GM19240 (cell line): ENCODE measurements at regions not wholly inside any gene's neighbourhood (a gene's known extent, or its start where the extent isn't known, plus 50 kb on each side); places are given as distances from the start of the nearest gene placed in this dataset.

Experiments used
- DNase-seq: peaks from one replicate; pipeline ENCODE4 v3.0.0; 2011; ENCODE audit warnings: low spot score; ENCODE audit not compliant: insufficient read length

DNA sequence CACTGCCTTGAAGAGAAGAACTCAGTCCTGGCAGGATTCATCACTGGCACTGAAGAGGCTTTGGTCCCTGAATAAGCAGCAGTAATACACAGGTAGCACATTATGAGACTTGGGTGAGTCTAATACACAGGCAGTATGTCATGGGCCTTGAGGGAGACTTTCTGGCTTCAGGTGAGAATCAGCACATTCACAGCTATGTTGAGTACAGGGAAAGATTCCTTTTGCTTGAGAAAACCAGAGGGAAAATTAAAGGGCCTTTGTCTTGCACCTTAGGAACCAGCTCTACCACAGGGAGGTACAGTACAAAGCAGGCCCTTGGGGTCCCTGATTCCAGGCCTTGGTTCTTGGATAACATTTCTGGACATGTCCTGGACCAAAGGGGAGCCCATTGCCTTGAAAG, 484.6 kb downstream of the RFC3 start:
- DNase-seq, result no peak

- no peak for DNase-seq
Measured at GRCh38 chr13:34303346-34303745, 485.4 kb downstream of the RFC3 start.

DNA sequence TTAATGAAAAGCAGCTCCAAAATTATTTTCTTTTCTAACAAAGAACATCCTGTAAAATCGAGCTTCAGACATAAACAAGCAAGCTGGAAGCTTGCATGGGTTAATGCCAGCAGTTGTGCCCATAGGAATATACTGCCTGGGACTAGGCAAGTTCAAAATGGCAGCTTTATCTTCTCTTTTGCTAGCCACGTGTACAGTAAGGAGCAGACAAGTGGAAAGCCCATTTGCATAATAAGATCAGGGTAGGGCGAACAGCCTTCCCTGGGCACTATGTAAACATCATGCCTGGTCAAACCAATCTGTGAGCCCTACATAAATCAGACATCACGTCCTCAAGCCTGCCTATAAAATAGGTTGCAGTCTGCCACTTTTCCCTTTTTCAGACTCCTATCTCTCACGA, 489.7 kb downstream of the RFC3 start:
- DNase-seq, result no peak

GRCh38 chr13:34308725-34309124, 490.8 kb downstream of the RFC3 start:
- DNase-seq, result no peak

GRCh38 chr13:34310539-34310938, 492.6 kb downstream of the RFC3 start:
- DNase-seq, result no peak

GRCh38 chr13:34311251-34311650, 493.3 kb downstream of the RFC3 start:
- DNase-seq, result no peak

DNA sequence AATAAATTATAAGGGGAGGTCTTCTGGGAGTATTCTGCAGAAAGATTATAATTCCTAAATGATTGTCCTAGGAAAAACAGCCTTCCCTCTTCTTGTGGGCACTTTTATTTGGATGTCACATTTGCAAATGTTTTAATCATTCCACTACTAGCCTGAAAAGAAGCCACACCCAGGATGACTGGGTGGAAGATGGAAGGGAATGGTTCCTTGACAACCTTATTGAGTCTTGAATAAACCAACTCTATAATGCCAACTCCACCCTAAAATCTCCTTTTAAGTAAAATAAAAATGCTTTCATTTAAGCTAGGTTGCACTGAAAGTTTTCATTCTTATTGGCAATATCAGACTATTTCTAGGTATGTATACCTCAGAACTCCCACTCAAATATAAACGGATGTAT, 494.6 kb downstream of the RFC3 start:
- DNase-seq, result no peak

GRCh38 chr13:34320084-34320483, 502.1 kb downstream of the RFC3 start:
- no peak for DNase-seq

GRCh38 chr13:34322014-34322742, 504.2 kb downstream of the RFC3 start:
- no peak for DNase-seq

DNA sequence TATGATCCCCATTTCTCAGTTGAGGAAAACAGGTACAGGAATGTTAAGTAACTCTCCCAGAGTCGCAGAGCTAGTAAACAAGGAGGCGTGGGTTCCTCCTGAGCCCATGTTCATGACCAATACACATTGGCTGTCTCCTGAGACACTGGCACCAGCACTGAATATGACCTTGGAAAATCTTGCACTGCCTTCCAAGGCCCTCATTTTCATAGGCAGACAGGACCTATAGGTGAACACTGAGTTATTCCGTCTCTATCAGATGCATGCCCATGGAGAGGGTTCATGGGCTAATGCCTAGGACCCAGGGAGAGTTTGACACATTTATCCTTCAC, 504.8 kb downstream of the RFC3 start:
- no peak for DNase-seq

DNA sequence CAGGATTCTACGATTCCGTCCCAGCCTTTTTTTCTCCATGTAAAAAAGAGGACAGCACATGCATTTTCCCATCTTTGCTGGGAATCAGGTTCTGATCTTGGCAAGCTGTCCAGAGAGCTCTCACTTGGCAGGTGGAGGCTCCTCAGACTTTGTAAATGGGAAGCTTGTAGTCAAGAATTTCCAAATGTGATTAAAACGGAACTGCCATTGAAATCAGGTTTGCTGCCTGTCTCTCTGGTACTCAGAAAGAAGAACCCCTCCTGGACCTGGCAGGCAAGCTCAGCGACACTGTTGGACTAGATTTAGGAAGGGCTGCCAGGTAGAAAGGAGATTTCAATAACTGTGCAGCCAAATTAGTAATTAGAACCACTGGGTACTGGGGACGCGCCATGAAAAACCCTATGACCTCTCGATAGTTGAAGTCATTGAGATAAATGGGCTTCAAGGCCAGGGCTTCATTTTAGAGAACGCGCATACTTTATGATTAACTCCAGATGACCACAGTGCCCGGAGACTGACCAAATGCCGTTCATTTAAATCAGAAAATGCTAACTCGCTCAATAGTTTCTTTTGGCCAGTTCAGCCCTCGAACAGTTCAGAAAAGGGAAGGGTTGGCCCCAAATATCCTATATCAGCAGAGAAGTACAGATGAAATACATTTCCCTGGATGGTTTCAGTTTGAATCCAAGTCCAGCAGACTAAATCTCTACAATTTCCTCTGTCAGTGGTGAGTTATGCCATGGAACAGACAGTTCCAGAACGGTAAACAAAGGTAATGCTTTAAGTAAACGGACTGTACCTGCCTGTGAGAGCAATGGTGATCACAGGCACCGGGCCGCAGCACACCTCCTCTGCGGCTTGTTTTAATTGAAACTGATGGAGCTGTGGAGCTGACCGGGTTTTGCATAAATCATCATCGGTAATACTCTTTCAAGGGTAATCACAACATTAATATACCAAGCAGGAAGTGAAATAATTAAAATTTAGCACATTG, 517.4 kb downstream of the RFC3 start:
- no peak for DNase-seq

GRCh38 chr13:34338102-34338501, 520.2 kb downstream of the RFC3 start:
- no peak for DNase-seq

GRCh38 chr13:34340534-34340933, 522.6 kb downstream of the RFC3 start:
- DNase-seq, result no peak

DNA sequence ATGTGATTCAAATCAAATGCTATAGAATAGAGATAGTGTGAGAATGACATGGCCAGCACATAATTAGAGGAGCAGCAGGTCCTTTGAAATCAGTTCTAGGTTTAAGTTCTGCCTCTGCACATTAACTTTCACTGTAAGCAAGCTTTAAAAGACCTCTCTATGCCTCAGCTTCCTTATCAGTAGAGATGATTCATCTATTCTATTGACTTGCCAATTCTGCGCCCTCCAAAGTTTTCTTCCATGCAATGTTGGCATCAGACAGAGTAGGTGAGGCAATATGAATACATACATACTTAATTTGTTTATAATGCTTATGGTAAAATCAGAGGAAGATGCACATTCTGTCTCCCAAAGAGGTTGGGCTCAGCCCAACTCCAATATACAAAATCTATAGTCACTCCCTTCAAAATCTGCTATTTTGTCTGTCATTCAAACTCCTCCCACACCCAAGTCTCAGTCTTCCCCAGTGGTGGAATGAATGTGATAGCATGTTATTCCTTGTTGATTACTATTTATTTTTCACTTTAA, 525.5 kb downstream of the RFC3 start:
- no peak for DNase-seq

DNA sequence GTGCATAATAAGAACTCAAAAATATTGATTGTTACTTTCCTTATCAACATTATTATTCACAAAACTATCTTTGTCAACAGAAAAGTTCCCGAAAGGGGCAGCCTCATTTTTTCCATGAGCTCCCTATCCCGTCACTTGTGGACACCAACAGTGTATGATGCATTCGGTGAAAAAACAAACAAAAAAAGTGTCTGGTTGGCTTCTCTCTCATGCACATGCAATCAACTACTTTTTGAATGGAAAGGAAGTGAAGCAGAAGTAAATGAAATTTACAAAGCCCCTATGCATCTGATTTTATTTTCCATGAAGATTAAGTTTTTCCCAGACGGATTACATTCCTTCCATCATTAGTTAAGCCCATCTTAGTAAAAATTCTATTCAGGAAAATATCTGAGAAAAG, 526.9 kb downstream of the RFC3 start:
- no peak for DNase-seq

GRCh38 chr13:34345258-34345965, 527.5 kb downstream of the RFC3 start:
- no peak for DNase-seq

- DNase-seq, result no peak
Measured at GRCh38 chr13:34346626-34347025, 528.7 kb downstream of the RFC3 start.

DNA sequence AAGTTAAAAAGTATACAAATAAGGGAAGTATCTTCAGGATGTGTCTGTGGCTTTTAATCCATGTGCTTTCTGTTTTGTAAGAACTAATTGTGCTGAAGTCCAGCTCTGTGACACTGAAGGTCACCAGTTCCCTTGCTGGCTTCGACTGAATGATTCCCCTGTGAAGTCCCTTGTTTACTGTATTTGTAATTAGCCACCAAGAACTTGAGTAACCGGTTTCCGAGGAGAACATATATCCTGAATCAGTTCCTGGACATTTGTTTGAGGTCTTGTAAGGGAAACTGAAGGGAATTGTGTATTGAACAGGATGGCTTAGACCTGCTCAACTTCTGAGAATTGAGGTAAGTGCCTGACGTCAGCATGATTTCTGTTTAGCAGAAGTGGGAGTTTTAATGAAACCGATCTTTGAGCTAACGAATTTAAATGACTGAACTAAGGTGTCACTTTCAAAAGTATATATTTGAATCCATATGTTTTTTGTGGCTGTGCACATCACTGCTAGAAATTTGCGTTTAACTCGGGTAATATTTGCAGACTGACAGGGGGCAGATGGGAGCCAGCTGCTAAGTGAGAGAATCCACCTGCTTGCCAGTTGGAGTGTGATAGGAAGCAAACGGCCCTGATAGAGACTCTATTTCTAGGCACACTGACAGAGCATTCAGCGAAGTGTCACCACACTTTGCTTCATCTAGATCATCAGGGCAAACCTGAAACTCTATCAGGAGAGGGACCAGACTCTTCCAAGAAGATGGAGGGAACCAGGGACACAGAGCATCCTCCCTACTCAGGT, 530.0 kb downstream of the RFC3 start:
- DNase-seq, result no peak

DNA sequence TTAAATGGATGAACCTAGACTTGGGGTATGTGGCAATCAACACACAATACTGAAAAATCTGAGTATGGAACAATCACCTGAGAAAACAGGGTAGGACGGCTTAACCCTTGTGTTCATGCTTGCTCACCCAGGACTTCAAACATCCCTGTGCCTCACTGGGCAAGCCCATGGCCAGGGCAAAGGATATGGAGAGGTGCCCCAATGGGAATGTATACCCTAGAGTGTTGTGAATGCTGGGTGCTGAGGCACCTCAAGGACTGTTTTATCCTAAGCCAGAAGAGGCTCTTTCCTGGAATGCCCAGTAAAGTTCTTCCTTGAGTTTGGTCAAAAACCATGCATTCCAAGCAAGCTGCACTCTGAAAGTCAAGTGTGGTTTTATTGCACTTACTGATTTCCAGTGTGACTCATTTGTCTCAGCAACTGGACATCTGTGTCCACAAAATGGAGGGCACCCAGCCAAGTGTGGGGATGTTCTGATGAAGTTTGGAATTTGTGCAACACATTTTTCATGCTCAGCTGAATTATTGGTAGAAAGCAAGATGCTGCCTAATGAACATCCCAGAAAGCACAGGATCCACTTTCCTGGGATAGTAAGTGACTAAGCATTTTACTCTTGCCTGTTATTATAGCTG, 531.3 kb downstream of the RFC3 start:
- DNase-seq, result no peak

- DNase-seq, result no peak
Measured at GRCh38 chr13:34350671-34351070, 532.7 kb downstream of the RFC3 start.

GRCh38 chr13:34351134-34351533, 533.2 kb downstream of the RFC3 start:
- no peak for DNase-seq
